GM19452 (cell line): ENCODE measurements at regions not wholly inside any gene's neighbourhood (a gene's known extent, or its start where the extent isn't known, plus 50 kb on each side); places are given as distances from the start of the nearest gene placed in this dataset.
A peak's percentile ranks its signal among the peaks of the same experiment; 100 is the strongest.

Experiments used
- ATAC-seq: cut with Tn5 transposase; IDR thresholded peaks from one replicate; pipeline ENCODE4 v1.9.1; 2021; ENCODE audit not compliant: unreplicated experiment

DNA sequence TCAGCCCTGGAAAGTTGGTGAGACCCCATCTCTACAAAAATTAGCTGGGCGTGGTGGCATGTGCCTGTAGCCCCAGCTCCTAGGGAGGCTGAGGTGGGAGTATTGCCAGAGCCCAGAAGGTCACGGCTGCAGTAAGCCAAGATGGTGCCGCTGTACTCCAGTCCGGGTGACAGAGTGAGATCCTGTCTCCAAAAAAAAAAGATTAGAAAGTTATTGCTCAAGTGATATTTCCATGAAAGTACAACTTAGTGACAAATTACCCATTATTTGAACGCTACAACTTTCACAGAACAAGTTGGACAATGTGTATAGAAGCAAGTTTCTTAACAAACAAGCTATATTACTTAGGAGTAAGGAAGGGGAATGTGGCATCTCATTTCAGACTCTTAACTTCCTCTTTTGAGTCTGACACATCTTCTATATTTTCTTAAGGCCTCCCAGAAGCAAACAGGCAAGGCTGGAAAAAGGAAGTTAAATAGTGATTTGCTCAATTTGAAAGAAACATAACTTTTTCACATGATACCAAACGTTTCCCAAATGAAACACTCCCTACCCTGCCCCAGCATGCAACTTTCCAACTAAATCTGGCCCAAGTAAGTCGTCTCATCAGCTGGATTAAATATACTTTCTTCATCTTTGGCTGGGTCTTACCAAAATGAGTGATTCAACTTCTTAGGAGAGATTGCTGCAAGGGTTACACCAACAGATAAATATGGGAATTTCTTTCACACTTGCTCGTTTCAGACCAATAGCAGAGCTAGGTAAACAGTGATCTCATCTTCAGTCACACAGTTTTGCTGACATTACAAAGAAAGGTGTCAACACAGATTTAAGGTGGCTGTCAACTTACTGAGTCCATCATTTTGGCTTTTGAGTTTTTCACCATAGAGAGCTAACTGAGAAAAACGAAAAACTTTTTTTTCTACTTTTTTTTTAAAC lies 66.3 kb upstream of the KLF6 start:
- ATAC-seq = no peak

GRCh38 chr10:3848775-3849635 lies 64.0 kb upstream of the KLF6 start:
- no peak for ATAC-seq

DNA sequence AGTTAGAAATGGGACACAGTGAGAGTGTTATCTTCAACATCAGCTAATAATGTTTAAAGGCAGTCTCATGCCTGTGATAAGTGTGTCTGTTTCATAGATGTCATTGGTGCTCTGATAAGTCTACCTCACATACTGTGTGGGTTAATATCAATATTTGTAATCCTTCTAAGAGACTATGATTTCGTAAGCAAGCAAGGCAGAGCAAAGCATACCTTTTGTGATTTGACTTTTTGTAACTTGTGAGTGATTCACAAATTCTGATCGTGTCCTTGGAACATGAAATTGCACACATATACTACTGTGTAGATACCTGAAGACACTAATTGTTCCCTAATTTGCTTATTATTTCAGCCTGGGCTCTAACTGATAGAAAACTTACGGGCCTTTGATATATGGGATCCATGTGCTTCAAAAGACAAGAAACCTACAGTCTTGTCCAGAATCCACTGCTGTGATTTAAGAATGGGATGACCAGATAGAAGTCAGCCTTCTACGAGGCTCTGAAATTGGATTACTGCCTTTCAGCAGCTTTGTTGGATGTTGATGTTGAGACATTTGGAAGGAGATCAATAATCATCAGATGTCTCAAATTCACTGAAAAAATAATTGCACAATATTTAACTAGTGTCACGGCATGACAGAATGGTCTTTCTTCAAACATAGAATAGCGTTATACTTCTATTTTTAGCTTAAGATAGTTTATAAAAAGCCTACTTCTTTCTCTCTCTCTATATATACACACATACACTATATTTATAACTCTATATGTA lies 63.2 kb upstream of the KLF6 start:
- no peak for ATAC-seq

DNA sequence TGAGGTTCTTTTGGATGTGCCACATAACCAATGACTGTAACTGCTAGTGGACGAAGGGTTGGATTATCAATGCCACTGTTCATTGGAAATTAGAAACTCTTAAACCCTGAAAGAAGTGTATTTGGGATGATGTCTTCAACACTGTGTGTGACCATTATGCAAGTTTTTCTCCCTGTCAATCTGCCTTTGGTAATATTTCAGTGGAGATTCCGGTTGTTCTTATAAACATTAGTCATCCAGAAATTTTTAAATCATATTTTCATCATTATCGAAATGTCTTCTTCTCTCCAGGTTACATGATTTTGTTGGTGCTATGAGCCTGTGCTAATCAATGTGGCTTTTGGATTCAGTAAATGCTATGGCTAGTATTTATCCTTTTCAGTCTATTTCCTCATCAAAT lies 61.7 kb upstream of the KLF6 start:
- ATAC-seq = no peak

DNA sequence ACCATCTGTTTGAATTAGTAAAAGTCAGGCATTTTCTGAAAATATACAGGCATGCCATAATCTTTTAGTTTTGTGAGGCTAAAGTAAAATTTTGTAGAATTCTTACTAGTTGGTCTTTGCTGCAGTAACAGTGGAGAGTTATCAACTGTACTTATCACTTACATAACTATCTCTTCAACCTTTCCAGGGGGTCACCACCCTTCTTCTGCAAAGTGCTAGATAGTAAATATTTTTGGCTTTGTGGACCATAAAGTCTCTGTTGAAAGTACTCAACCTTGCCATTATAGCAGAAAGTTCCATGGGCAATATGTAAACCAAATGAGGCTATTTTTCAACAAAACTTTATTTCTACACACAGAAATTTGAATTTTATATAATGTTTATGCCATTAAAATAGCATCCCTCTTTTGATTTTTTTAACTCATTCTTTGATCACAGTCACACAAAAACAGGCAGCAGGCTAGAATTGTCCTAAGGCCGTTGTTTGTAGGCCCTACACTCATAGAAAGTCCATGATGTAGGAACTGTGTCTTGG lies 59.5 kb upstream of the KLF6 start:
- no peak for ATAC-seq

DNA sequence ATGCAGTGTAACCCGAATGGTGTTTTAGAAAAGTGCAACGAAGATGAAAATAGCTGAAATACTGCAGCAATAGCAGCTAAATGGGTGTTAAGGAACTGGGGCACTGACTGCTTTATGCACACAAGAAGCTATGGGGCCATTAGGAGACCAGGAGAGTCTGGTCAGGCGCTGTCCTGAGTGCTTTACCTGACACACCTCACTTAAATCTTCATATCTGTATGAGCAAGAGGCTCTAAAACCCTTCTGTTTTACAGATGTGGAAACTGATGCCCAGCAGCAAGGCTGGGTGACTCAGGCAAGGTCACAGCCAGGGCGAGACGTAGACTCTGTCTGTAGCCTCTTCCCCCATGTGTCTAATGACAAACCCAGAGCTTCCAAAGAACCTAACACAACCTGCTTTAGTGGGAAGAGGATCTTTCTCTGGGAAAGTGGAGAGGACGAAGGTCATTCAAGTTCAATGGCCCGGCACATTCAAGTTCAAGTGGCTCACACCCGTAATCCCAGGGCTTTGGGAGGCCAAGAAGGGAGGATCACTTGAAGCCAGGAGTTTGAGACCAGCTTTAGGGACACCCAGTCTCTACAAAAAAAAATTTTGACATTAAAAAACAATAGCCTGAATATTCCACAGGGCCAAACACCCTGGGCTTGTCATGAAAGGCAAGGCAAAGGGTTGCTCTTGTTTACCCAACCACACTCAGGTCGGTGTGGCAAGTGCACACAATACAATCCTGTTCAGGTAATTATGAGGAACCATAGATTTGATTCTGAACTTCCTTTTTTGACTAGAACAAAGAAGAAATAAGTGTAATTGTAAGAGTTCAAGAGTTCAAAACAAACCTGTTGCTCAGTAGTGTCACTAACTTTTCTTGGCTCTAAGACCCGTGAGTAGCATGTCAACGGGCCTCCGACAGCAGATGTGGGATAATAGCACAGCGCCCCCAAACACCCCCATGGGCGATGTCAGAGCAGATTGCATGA lies 53.7 kb upstream of the KLF6 start:
- ATAC-seq = no peak

DNA sequence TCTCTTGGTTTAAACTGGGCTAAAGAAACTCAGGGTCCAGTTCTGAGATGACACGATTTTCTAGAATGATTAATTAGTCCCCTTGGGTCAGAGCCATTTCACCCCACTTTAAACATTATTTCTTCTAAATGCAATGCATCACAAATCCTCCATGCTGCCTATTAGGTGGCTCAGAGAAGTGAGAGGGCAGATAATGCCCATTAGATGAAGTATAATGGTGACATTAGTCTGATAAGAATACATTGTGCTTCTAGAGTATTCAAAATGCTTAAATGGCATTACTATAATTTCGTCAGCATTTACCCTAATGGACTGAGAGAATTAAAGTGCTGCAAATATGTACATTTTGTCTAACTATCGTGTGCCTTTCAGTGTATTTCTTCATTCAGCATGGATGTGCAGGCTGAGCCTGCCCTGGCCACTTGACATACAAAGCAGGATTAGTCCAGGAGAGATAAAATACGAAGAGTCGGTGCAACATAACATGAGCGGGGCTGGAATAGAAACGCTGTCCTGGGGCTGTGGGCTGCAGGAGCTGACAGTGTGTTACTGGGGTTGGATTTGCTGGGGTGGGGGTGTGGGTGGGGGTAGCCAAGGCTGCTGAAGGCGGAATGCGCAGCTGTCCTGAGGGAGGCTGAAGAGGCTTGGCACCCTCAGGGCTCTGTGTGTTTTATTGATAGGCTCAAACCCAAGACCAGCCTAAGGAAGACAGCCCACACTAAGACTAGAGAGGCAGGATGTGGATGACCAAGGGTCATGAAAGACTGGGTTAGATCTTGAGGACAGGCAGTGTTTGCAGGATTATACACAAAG lies 52.8 kb upstream of the KLF6 start:
- ATAC-seq = no peak

DNA sequence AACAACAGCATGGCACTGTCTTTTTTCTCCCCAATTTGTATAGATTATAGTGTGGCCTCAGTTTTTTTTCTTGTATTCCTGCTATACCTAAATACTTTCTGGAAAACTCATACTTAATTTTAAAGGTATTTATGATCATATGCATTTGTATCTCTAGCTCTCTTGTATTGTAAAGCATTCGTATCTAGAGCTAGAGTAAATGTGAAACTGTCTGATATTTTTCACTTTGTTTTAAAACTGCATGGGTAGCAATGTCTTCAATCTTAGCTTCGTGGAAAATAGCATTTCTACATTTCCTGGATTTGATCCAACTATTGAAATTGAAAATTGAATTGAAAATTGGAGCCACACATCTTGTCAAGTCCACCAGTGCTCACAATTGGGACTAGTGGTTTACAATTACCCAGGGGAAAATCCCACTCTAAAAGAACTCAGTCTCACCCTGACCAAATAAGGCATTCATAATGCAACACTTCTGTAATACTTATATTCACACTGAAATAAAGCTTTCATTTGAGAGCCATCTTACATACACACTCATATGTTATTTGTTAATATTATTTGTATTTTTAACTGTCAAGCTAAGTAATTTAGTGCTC lies 51.3 kb upstream of the KLF6 start:
- ATAC-seq = peak; percentile 49

DNA sequence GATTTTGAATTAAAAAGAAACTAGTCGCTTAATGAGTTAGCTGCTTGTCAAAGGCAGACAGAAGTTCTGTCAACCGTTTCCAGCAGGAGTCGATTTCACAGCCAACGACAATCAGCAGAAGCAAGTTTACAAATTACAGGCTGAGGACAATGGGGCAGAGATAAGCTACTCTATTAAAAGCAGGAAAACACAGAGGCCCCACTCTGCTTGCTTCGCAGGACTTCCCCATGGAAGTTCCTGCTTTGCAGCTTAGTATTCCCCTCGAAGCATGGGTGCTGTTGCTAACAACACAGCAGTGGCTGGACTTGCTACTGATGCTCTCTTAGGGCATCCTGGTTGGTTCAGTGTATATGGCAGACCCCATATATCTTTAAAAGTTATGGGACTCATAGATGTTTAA lies 50.8 kb upstream of the KLF6 start:
- ATAC-seq = peak; percentile 38

GRCh38 chr10:3834947-3835346 lies 49.9 kb upstream of the KLF6 start:
- no peak for ATAC-seq
